Motor neuron (in vitro differentiated cells): ENCODE measurements at regions not wholly inside any gene's neighbourhood (a gene's known extent, or its start where the extent isn't known, plus 50 kb on each side); places are given as distances from the start of the nearest gene placed in this dataset.

ENCODE experiments used
- ATAC-seq, 8 experiments: fragments of 200-7000 bp; cut with Tn5 transposase; replicated peaks in 6 of 8; 2 replicates each; pipeline ENCODE4 v1.8.0; 2021; ENCODE audit warnings: mild to moderate bottlenecking in 8 of 8, moderate library complexity in 8 of 8
- H3K27ac ChIP-seq, 2 donors: fragments of 250-450 bp; sonication (Bioruptor Pico); 2 replicates each; pipeline ENCODE4 v1.9.0; 2021; ENCODE audit warnings: antibody characterized with exemption in 2 of 2, mild to moderate bottlenecking in 2 of 2, moderate library complexity in 1 of 2
- H3K4me1 ChIP-seq, 2 donors: fragments of 250-450 bp; sonication (Bioruptor Pico); replicated peaks in 1 of 2; 2 replicates each; pipeline ENCODE4 v1.6.1; 2021; ENCODE audit warnings: antibody characterized with exemption in 2 of 2, mild to moderate bottlenecking in 2 of 2, moderate library complexity in 1 of 2
- H3K4me3 ChIP-seq, 5 donors: fragments of 250-450 bp; sonication (Bioruptor Pico); 2 replicates each; pipeline ENCODE4 v1.9.0; 2021; ENCODE audit warnings: antibody characterized with exemption in 5 of 5, mild to moderate bottlenecking in 5 of 5, moderate library complexity in 4 of 5
- WGBS, 10 experiments: fragments of 450-650 bp; shearing (Covaris generic); methylation state at CpG; one replicate each; pipeline ENCODE4 v1.0.0; 2022; 5-methylcytosine and 5-hydroxymethylcytosine counted together
- in situ Hi-C, 9 experiments: fragments of 400-800 bp; cut with MboI; loops; one replicate each; pipeline ENCODE4 v1.15.0; 2021; ENCODE audit warnings: low sequenced_read_pairs in 9 of 9, low pct_unique_long_range_greater_than_20kb in 2 of 9; ENCODE audit not compliant: unreplicated experiment in 9 of 9

GRCh38 chr5:158543539-158544387, 556.0 kb downstream of the EBF1 start:
- H3K4me3 ChIP-seq, result no peak overlapping the region
- in situ Hi-C loops, result no loop called here
- H3K4me1 ChIP-seq, result peaks cover 3 to 7% of the 10 kb centered on the region in 2 donors
- ATAC-seq, result peak in 1 of 8 experiments; percentile 50
- WGBS, 10 experiments, result 45 to 100% (median 81%) methylated on average over 1 to 6 of the region's 6 CpGs
- no peak overlapping the region for H3K27ac ChIP-seq

- Histone ChIP-seq H3K27ac (no peak overlapping the region), H3K4me3 (no peak overlapping the region), H3K4me1 (peaks cover 7 to 8% of the 10 kb centered on the region in 2 donors)
- in situ Hi-C loops, result no loop called here
- 64 to 96% (median 93%) methylated on average over 3 to 9 of the region's 9 CpGs; no CpG with 5 or more reads in 1 of the 10 experiments for WGBS, 10 experiments
- no peak for ATAC-seq
Observed at GRCh38 chr5:158541536-158542297, 558.0 kb downstream of the EBF1 start.

- no peak overlapping the region for H3K27ac ChIP-seq
- peak in 4 of 8 experiments; percentile 28 to 49 (median 40) for ATAC-seq
- H3K4me1 ChIP-seq, result peaks cover 0 to 5% of the 10 kb centered on the region in 2 donors
- WGBS, 10 experiments, result 0 to 100% (median 77%) methylated on average over 1 to 6 of the region's 7 CpGs
- in situ Hi-C loops, result no loop called here
- no peak overlapping the region for H3K4me3 ChIP-seq
Observed at GRCh38 chr5:158538506-158539074, 561.1 kb downstream of the EBF1 start.

DNA sequence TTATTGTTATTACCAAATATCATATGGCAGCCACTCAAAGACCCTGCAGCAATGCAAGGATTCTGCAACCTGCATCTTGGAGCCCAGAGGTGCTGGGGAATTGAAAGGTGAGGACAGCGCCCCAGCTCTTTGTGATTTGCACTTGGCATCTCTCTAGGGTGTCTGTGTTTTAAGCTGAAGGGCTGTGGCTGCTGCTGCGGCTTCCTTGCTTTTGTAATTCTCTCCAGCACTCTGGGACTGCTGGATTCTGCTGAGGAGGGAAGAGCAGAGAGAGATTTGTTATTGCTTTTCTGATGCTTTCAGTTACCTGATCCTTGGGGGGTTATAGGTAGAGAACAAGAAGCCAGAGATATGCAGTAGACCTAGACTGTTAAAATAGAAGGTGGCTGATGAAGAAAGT, 562.4 kb downstream of the EBF1 start:
- no peak overlapping the region for H3K4me3 ChIP-seq
- 60 to 100% (median 77%) methylated on average over 1 to 2 of the region's 2 CpGs; no CpG with 5 or more reads in 4 of the 10 experiments for WGBS, 10 experiments
- ATAC-seq, result no peak
- H3K4me1 ChIP-seq, result peaks cover 0 to 5% of the 10 kb centered on the region in 2 donors
- in situ Hi-C loops, result no loop called here
- H3K27ac ChIP-seq, result no peak overlapping the region

GRCh38 chr5:158534203-158534602, 565.5 kb downstream of the EBF1 start:
- no peak for ATAC-seq

GRCh38 chr5:158532739-158533138, 567.0 kb downstream of the EBF1 start:
- Histone ChIP-seq H3K4me1 (peaks cover 0 to 8% of the 10 kb centered on the region in 2 donors), H3K27ac (no peak overlapping the region), H3K4me3 (no peak overlapping the region)
- no peak for ATAC-seq
- WGBS, 10 experiments, result 33 to 89% (median 78%) methylated on average over 1 to 5 of the region's 5 CpGs; no CpG with 5 or more reads in 4 of the 10 experiments
- in situ Hi-C loops, result no loop called here

More at GRCh38 chr5:158534203-158534602, 565.5 kb downstream of the EBF1 start:
- WGBS, 10 experiments, result 69 to 100% (median 90%) methylated on average over 1 to 9 of the region's 10 CpGs; no CpG with 5 or more reads in 1 of the 10 experiments
- H3K27ac ChIP-seq, result no peak overlapping the region
- in situ Hi-C loops, result no loop called here
- no peak overlapping the region for H3K4me3 ChIP-seq
- peaks cover 5 to 8% of the 10 kb centered on the region in 2 donors for H3K4me1 ChIP-seq

- H3K4me3 ChIP-seq, result no peak overlapping the region
- in situ Hi-C loops, result no loop called here
- H3K4me1 ChIP-seq, result peaks cover 0 to 8% of the 10 kb centered on the region in 2 donors
- 0 to 94% (median 60%) methylated on average over 1 to 2 of the region's 2 CpGs; no CpG with 5 or more reads in 1 of the 10 experiments for WGBS, 10 experiments
- no peak overlapping the region for H3K27ac ChIP-seq
- peak in 5 of 8 experiments; percentile 32 to 94 (median 88) for ATAC-seq
Observed at GRCh38 chr5:158531860-158532259, 567.9 kb downstream of the EBF1 start.

- H3K4me1 ChIP-seq, result peaks cover 0 to 8% of the 10 kb centered on the region in 2 donors
- no peak overlapping the region for H3K27ac ChIP-seq
- H3K4me3 ChIP-seq, result no peak overlapping the region
- in situ Hi-C loops, result no loop called here
- ATAC-seq, result no peak
Observed at GRCh38 chr5:158530115-158530514, 569.6 kb downstream of the EBF1 start.

DNA sequence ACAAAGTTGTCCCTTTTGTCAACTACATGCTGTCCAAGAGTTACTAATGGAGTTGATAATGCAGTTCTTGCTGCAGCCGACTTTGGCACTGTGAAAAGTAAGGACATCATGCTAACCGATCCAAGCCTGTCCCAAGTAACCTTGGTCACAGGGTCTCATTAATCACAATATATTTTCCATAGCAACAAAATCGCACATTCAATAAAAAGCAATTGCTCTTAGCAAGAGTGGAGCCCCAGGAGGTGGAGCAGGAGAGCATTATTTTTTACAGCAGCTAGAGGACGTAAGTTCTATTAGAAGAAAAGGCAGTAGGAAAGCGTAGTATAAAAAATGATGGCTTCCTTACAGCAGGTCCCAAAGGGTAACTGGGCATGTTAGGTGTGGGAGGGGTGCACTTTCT, 570.3 kb downstream of the EBF1 start:
- Histone ChIP-seq H3K4me1 (peaks cover 0 to 10% of the 10 kb centered on the region in 2 donors), H3K4me3 (no peak overlapping the region), H3K27ac (no peak overlapping the region)
- peak in 5 of 8 experiments; percentile 28 to 78 (median 64) for ATAC-seq
- in situ Hi-C loops, result no loop called here
- WGBS, 10 experiments, result 40 to 100% (median 58%) methylated on average over 1 to 5 of the region's 5 CpGs

DNA sequence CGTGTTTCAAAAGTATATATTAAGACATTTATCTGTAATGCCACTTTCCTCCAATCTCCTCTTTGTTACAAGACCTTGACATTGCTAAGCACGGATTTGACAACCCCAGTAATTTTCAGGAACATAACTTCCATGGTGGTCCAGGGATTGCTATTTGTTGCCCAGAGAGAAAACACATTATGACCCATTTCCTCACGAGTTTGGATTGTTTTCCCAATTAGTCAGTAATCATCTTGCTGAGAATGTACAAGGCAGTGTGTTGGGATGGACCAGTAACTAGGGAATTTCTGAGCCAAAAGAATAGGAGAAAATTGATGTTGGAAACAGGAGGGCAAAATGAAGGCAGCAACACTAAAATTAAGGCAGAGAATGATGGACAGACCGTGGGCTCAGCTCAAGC, 574.1 kb downstream of the EBF1 start:
- in situ Hi-C loops, result no loop called here
- no peak overlapping the region for H3K4me3 ChIP-seq
- H3K4me1 ChIP-seq, result peaks cover 0 to 8% of the 10 kb centered on the region in 2 donors
- H3K27ac ChIP-seq, result no peak overlapping the region
- 60 to 100% (median 73%) methylated on average over 1 to 4 of the region's 4 CpGs for WGBS, 10 experiments
- ATAC-seq, result no peak

DNA sequence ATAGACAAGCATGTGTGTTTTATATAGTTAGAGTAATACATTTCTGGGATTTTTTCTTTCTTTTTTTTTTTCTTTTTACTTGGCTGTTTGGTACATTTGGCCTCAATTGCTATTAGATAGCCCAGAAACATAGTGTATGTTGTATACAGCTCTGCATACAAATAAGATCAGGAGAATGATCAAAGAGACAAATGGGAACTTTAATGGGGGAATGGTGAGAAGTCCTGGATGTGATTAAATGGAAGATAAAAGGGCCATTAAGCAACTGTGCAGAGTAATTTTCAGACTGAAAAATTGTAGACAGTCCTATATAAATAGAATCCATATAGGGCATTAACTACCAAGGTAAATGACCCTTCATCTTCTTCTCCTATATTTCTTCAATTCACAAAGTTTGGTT, 575.6 kb downstream of the EBF1 start:
- Histone ChIP-seq H3K4me3 (no peak overlapping the region), H3K27ac (no peak overlapping the region), H3K4me1 (peaks cover 0 to 8% of the 10 kb centered on the region in 2 donors)
- ATAC-seq, result peak in 4 of 8 experiments; percentile 12 to 78 (median 58)
- in situ Hi-C loops, result no loop called here

GRCh38 chr5:158522776-158523175, 576.9 kb downstream of the EBF1 start:
- ATAC-seq, result peak in 3 of 8 experiments; percentile 28 to 46 (median 40)
- peaks cover 0 to 8% of the 10 kb centered on the region in 2 donors for H3K4me1 ChIP-seq
- in situ Hi-C loops, result no loop called here
- no peak overlapping the region for H3K27ac ChIP-seq
- H3K4me3 ChIP-seq, result no peak overlapping the region
- 0 to 100% (median 6%) methylated on average over 1 to 2 of the region's 2 CpGs; no CpG with 5 or more reads in 5 of the 10 experiments for WGBS, 10 experiments

- no peak overlapping the region for H3K27ac ChIP-seq
- H3K4me1 ChIP-seq, result peaks cover 0 to 8% of the 10 kb centered on the region in 2 donors
- peak in 6 of 8 experiments; percentile 13 to 59 (median 39) for ATAC-seq
- H3K4me3 ChIP-seq, result no peak overlapping the region
- in situ Hi-C loops, result no loop called here
- 4 to 97% (median 83%) methylated on average over 1 to 3 of the region's 3 CpGs; no CpG with 5 or more reads in 1 of the 10 experiments for WGBS, 10 experiments
Observed at GRCh38 chr5:158521995-158522394, 577.7 kb downstream of the EBF1 start.
